ENCODE measurements at regions not wholly inside any gene's neighbourhood (a gene's known extent, or its start where the extent isn't known, plus 50 kb on each side); places are given as distances from the start of the nearest gene placed in this dataset.
"Not testable (repeated sequence)": the region's sequence is repeated elsewhere in the genome, so short reads cannot be mapped to it uniquely, and the experiment has no call there.

DNA sequence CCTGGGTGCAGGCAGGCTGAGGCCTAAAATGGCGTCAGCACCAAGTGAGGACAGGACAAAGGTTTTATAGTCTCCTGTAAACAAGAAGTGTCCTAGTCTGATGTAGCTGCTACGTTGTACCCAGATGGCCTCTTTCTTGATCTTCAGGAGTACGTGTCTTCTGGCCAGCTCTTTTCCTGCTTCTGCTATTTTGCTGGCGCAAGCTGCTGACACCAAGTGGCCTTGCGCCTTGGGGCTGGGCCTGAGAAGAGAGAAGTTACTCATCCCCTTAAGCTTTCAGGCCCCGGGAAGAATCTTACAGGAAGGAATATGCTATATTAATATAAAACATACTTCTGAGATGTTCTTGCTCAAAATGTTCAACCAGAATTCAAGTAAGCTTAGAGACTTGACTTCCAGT is 605.2 kb downstream of the GALC start:
- Mint-ChIP-seq H3K27ac (ENCODE audit: unreplicated experiment) (no peak overlapping the region), H3K4me1 (ENCODE audit: low read depth, unreplicated experiment) (no peaks in the 10 kb centered on the region), H3K9me3 (ENCODE audit: unreplicated experiment) (no peaks in the 10 kb centered on the region), H3K4me3 (ENCODE audit: unreplicated experiment) (no peak overlapping the region), H3K27me3 (ENCODE audit: unreplicated experiment) (no peaks in the 10 kb centered on the region), H3K36me3 (ENCODE audit: unreplicated experiment) (no peaks in the 10 kb centered on the region)
- no peak for DNase-seq
- TF ChIP-seq, protein P1, sequence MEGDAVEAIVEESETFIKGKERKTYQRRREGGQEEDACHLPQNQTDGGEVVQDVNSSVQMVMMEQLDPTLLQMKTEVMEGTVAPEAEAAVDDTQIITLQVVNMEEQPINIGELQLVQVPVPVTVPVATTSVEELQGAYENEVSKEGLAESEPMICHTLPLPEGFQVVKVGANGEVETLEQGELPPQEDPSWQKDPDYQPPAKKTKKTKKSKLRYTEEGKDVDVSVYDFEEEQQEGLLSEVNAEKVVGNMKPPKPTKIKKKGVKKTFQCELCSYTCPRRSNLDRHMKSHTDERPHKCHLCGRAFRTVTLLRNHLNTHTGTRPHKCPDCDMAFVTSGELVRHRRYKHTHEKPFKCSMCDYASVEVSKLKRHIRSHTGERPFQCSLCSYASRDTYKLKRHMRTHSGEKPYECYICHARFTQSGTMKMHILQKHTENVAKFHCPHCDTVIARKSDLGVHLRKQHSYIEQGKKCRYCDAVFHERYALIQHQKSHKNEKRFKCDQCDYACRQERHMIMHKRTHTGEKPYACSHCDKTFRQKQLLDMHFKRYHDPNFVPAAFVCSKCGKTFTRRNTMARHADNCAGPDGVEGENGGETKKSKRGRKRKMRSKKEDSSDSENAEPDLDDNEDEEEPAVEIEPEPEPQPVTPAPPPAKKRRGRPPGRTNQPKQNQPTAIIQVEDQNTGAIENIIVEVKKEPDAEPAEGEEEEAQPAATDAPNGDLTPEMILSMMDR (IDR thresholded peaks at IDR 0.05; ENCODE audit: partially characterized antibody, unreplicated experiment) = no peak

DNA sequence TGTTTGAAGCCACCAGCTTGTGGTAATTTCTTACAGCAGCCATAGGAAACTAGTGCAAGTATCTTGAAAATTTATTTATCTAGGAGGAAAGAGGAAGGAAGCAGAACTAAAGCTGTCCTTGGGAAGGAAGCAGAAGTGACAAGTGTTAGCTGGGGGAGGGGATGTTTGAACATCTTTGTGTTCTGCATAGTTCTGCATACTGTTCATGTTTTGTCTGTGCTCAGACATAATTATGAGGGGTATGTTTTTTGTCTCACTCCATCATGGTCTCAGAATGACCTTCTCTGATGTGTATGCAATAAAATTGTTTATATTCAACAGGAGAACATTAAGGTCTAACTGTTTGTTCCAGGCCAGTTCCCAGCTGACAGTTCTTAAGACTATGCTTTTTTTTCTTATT is 606.5 kb downstream of the GALC start:
- H3K36me3 Mint-ChIP-seq (ENCODE audit: unreplicated experiment) = no peaks in the 10 kb centered on the region
- DNase-seq = no peak
- TF ChIP-seq, protein P1 (IDR thresholded peaks at IDR 0.05; ENCODE audit: partially characterized antibody, unreplicated experiment) = no peak
- H3K27me3 Mint-ChIP-seq (ENCODE audit: unreplicated experiment) = no peaks in the 10 kb centered on the region
- H3K4me3 Mint-ChIP-seq (ENCODE audit: unreplicated experiment) = no peak overlapping the region
- no peaks in the 10 kb centered on the region for H3K4me1 Mint-ChIP-seq (ENCODE audit: low read depth, unreplicated experiment)
- H3K9me3 Mint-ChIP-seq (ENCODE audit: unreplicated experiment) = no peaks in the 10 kb centered on the region
- H3K27ac Mint-ChIP-seq (ENCODE audit: unreplicated experiment) = no peak overlapping the region

DNA sequence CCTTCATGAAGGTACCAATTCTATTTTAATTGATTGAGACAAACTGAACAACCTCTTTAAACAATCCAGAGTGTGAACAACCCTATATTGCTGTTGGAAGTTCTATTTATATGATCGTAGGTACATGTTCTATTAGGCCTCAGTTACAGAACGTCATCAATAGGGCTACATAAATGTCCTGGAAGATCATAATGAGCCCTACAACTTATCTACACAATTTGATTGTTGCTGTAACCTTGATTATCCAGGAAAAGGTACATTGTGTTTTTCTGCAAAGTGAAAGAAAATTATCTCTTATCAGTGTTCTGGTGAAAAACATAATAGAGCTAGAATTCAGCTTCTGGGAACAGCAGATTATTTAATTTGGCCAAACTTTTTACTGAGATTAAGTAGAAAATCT is 612.9 kb downstream of the GALC start:
- no peaks in the 10 kb centered on the region for H3K36me3 Mint-ChIP-seq (ENCODE audit: unreplicated experiment)
- H3K27ac Mint-ChIP-seq (ENCODE audit: unreplicated experiment) = no peak overlapping the region
- no peak for DNase-seq
- H3K4me1 Mint-ChIP-seq (ENCODE audit: low read depth, unreplicated experiment) = no peaks in the 10 kb centered on the region
- no peak overlapping the region for H3K4me3 Mint-ChIP-seq (ENCODE audit: unreplicated experiment)
- peaks cover 1% of the 10 kb centered on the region for H3K27me3 Mint-ChIP-seq (ENCODE audit: unreplicated experiment)
- H3K9me3 Mint-ChIP-seq (ENCODE audit: unreplicated experiment) = no peaks in the 10 kb centered on the region
- TF ChIP-seq, protein P1 (IDR thresholded peaks at IDR 0.05; ENCODE audit: partially characterized antibody, unreplicated experiment) = no peak

DNA sequence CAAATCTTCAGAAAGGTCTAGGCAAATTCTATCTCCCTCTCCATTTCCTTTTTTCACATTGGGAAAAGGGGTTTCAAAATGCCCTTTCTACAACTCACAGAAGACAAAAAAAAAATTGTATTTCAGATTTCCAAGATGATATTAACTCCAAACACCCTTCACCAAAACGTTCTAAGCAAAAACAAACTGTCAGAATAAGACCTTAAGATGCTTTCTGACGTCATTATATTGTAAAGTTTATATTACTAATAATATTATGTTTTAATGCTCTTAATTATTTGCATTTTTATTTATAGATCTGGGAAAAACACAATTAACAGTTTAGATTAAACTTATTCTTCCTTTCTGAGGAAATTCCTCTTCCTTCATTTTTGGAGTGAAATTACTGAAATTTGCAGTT is 624.2 kb downstream of the GALC start:
- peaks cover 4% of the 10 kb centered on the region for H3K4me1 Mint-ChIP-seq (ENCODE audit: low read depth, unreplicated experiment)
- TF ChIP-seq, protein P1 (IDR thresholded peaks at IDR 0.05; ENCODE audit: partially characterized antibody, unreplicated experiment) = no peak
- H3K36me3 Mint-ChIP-seq (ENCODE audit: unreplicated experiment) = no peaks in the 10 kb centered on the region
- no peak for DNase-seq
- H3K4me3 Mint-ChIP-seq (ENCODE audit: unreplicated experiment) = no peak overlapping the region
- no peak overlapping the region for H3K27ac Mint-ChIP-seq (ENCODE audit: unreplicated experiment)
- H3K9me3 Mint-ChIP-seq (ENCODE audit: unreplicated experiment) = no peaks in the 10 kb centered on the region
- H3K27me3 Mint-ChIP-seq (ENCODE audit: unreplicated experiment) = peaks cover 3% of the 10 kb centered on the region

DNA sequence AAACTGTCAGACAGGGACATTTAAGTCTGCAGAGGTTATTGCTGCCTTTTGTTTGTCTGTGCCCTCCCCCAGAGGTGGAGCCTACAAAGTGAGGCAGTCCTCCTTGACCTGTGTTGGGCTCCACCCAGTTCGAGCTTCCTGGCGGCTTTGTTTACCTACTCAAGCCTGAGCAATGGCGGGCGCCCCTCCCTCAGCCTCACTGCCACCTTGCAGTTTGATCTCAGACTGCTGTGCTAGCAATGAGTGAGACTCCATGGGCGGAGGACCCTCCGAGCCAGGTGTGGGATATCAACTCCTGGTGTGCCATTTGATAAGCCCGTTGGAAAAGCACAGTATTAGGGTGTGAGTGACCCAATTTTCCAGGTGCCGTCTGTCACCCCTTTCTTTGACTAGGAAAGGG is 632.7 kb downstream of the GALC start:
- H3K4me3 Mint-ChIP-seq (ENCODE audit: unreplicated experiment); H3K9me3 Mint-ChIP-seq (ENCODE audit: unreplicated experiment); H3K27me3 Mint-ChIP-seq (ENCODE audit: unreplicated experiment); H3K4me1 Mint-ChIP-seq (ENCODE audit: low read depth, unreplicated experiment); H3K36me3 Mint-ChIP-seq (ENCODE audit: unreplicated experiment); DNase-seq; H3K27ac Mint-ChIP-seq (ENCODE audit: unreplicated experiment): not testable (repeated sequence)

DNA sequence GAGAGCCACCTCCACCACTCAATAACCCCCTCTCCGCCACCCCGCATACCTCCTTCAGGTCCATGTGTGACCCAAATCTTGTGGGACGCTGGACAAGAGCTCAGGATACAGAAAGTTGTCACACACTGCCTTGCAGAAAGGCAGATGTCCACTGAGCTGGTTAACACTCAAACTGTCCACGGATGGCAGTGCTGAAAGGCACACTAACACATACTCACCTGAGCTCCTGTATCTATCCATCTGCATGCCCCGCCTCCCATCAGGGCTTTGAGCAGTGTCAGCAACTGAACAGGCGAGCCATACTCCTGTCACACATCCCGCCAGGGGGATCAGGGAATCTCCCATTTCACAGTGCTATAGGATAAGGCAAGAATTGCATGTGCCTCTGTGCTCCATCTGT is 642.0 kb downstream of the GALC start:
- H3K4me3 Mint-ChIP-seq (ENCODE audit: unreplicated experiment) = no peak overlapping the region
- no peaks in the 10 kb centered on the region for H3K36me3 Mint-ChIP-seq (ENCODE audit: unreplicated experiment)
- H3K4me1 Mint-ChIP-seq (ENCODE audit: low read depth, unreplicated experiment) = peaks cover 8% of the 10 kb centered on the region
- no peak overlapping the region for H3K27ac Mint-ChIP-seq (ENCODE audit: unreplicated experiment)
- DNase-seq = no peak
- peaks cover 2% of the 10 kb centered on the region for H3K27me3 Mint-ChIP-seq (ENCODE audit: unreplicated experiment)
- H3K9me3 Mint-ChIP-seq (ENCODE audit: unreplicated experiment) = no peaks in the 10 kb centered on the region
- TF ChIP-seq, protein P1 (IDR thresholded peaks at IDR 0.05; ENCODE audit: partially characterized antibody, unreplicated experiment) = no peak

All from glutamatergic neuron (in vitro differentiated cells).